ENCODE measurements at regions not wholly inside any gene's neighbourhood (a gene's known extent, or its start where the extent isn't known, plus 50 kb on each side); places are given as distances from the start of the nearest gene placed in this dataset.
"Not testable (repeated sequence)": the region's sequence is repeated elsewhere in the genome, so short reads cannot be mapped to it uniquely, and the experiment has no call there.

DNA sequence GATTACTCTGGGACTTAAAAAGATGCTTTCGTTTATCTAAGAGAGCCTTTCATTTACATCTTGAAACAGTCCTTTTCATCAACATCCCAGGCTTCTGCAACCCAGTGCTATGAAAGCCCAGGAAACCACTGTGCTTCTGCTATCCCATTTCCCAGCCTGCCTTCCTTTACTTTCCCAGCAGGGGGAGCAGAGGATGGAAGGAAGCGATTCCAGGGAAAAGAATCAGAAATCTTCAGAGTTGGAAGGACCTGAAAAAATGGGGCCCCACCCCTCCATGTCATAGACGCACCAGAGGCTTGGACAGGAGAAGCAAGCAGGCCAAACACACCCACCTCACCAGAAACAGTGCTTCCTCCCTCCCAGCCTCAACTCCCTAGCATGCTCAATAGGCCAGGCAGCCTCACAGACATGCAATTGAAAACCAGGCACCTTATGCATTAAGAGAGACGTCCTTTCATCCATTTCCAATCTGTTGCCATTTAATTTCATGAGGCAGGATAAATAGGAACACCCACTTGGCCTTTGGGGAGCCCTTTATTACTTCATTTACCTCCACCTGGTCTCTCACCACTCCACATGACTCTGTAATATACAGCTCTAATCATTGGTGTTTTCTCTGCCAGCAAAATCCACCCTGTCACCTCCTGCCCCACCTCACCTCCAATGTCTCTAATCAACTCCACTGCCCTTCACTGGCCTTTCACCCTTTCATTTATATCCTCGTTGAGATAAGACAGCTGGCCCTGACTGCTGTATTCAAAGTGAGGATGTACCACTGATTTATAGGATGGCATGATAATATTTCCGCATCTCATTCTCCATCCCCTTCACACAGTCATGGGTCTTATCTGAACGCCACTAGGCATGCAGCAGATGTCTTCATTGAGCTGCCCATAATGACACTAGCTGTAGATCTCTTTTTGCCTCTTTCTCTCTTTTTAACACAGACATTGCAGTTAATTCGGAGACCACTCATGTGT lies 583.9 kb downstream of the NTRK3 start:
- no peak for DNase-seq

DNA sequence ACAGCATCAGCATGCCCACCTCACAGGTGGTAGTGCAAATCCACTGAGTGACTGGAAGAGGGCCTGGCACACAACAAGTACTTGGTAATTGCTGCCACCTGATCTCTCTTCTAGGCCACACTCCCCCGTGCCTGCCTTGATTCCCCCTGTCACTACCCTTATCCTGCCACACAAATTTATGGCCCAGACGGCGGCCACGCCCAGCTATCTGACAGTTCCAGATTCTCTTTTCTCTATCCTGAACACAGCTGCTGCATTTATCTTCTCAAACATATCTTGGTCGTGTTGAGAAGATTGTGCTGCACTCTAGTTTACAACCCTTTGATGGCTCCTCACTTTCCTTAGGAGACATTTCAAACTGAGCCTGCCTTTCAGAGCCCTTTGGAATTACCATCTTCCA lies 585.2 kb downstream of the NTRK3 start:
- no peak for DNase-seq

DNA sequence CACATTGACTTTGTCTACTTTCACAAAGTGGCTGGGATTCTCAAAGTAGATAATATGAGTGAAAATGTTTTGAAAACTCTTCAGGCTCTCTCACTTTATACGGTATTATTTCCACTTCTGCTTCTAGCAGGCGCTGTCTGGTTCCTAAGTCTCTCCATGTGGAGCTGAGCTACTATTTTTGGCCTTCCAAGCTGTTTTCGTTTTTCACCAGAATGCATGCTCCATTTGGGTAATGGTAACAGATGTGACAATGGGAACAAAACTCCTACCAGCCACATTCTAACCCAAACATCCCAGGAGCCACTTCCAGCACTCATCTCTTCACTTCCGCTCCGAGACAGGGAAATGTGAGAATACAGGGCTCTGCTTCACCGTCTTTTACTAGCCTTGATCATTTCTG lies 586.7 kb downstream of the NTRK3 start:
- DNase-seq = no peak

DNA sequence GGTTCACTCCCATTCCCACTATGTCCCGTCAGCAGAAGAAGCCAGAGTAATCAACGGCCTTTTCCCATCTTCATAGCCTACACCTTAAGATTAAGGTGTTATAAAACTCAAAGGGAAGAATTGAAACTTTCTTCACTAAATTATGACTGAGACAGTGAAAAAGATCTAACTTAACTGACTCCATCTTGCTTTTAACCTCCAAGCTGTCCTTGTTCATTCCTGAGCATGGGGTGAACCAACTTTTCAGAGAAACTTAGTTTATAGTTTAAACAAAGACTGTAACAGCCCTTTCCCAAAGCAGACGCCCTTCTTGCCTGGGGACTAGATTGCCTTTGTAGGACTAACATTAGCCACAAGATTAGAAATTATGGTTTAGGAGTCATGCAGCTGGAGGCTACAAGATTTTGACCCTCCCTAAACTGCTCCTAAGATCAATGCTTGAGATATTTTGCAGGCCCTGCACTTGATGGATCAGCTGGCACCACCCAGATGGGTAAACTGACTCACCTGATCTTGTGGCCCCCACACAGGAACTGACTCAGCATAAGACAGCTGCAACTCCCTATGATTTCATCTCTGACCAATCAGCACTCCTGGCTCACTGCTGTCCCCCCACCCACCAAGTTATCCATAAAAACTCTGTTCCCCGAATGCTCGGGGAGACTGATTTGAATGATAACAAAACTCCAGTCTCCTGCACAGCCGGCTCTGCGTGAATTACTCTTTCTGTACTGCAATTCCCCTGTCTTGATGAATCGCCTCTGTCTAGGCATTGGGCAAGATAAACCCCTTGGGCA lies 587.6 kb downstream of the NTRK3 start:
- not testable (repeated sequence) for DNase-seq

DNA sequence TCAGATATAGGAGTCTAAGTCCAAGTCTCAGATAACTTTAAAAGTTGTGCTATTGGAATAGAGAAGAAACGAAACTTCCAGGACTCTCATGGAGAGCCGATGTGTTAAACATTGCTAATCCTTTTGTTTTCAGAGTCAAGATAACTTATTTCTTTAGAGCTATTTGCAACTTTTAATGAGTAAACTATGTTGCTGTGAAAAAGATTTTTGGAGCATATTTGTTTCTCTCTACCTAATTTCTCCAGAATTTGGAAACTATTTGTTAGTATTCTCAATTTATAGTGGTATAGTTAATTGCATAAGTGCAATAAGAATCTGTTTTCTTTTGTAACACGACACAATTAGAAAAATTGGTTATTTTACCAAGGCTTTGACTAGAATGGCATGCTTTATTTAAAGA lies 588.9 kb downstream of the NTRK3 start:
- no peak for DNase-seq

DNA sequence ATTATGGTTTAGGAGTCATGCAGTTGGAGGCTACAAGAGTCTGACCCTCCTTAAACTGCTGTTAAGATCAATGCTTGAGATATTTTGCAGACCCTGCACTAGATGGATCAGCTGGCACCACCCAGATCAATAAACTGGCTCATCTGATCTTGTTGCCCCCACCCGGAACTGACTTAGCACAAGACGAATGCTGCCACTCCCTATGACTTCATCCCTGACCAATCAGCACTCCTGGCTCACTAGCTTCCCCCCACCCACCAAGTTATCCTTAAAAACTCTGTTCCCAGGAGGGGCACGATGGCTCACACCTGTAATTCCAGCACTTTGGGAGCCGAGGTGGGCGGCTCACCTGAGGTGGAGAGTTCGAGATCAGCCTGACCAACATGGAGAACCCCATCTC lies 594.0 kb downstream of the NTRK3 start:
- DNase-seq = no peak

DNA sequence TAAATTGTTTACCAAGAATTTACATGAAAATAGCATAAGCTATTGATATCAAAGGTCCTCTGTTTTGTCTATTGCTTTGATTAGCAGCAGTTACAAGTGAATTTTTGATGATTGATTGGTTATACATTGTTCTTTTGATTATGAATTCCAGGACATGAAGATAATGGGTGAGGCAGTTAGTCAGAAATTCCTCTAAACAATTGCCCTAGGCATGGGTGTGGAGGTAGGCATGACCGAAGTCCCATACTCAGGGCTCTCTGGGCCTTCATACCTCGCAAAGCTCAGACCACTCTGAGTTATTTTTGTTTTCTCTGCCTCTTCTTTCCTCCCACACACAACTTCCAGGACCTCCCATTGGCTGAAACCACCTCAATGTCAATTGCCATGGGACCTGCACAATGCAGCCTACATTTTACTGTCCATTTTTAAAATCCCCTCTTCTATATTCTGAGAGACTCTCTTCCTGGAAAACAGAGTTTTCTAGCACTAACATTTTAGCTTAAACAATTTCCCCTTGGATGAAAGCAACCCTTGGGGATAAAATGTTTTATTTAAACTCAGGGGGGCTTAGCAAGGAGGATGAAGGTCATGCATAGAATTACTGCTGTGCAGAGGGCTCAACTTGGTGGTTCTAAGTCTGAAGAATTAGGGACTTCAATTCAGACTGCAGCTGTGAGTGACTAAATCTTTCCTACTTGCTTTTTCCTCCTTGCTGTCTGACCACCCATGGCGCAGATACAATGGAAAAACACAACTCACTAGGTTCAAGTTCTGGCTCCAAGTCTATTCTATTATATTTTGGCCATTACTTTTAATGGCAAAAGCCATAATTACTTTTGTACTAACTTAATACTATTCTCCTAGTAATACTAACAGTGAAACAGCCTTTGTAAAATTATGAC lies 594.8 kb downstream of the NTRK3 start:
- peak; percentile 64 for DNase-seq

DNA sequence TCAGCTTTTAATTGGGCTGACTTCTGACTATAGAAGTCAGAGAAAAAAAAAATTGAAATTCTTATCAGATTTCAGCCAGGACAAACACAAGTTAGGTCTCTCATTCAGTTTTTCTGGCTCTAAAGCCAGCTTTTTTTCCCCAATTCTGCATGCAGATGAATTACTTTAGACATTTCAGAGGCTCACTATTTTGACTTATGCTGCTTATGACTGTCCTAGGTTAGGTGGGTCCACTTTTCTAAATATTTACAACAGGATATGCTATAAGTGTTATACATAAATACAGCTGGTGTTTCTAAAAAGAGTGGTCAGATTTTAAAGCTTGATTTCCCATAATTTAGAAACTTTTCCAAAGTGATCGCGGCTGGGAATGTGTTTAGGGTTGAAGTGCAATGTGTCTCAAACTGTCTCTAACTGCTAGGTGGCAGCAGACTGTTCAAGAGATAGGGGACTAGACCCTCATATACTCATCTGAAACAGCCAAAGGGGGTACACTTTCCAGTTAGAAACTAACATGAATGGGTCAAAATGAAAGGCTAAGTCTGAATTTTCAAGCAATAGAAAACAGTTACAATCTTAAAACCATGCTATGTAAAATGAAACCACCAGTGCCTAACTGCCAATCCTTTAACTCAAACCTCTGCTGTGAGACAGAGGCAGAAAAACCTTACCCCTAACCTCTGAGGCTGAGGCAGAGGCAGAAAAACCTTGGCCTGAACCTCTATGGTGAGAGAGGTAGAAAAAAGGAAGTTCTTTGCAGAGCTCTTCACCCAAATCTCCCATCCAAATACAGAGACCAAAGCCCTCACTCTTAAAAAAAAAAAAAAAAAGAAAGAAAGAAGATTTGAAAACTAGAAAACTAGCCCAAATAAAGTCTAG lies 596.0 kb downstream of the NTRK3 start:
- no peak for DNase-seq

DNA sequence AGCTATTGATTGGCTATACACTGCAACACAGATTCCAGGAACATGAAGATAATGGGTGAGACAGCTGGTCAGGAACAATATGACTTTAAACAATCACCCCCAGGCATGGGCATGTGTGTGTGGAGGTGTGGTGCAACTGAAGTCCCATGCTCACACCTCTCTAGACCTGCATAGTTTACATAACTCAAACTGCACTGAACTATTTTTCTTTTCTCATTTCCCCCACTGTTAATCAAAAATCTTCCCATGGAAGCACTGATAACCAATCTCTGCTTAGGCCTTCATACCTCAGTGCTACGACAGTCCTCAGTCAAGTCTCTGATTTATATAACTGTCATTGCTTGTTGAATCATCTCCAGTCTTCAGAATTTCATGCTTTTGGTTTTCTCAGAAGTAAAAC lies 600.2 kb downstream of the NTRK3 start:
- DNase-seq = no peak

DNA sequence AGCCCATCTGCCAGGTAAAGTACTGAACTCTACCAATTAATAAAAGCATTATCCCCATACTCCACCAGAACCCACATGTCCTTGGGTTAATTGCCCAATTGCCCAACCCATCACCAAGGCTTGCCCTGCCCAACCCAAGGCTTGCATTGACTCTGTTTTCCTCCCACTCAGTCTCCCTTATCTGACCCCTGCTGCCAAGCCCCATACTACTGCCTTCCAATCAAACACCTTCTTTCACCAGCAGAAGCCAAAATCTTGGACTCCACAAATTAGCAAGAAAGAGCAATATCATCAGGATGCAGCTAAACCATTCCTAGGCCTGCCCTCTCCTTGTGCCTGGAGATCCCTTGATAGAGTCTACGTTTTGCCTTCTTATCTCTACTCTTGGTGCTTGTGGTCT lies 602.9 kb downstream of the NTRK3 start:
- DNase-seq = no peak

DNA sequence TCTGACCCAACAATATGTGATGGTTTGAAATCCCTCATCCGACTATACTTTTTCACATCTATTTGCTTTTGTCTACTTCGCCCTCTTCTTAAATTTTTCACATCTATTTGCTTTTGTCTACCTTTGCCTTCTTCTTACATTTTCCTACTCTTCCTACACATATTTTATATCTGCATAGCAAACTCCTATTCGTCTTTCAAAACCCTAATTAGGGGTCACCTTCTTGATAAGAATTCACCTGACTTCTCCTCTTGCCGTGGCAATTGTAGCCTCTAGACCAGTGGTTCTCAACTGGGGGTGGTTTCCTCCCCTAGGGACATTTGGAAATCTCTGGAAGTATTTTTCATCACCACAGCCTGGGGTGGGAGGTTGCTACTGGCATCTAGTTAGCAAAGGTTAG lies 607.4 kb downstream of the NTRK3 start:
- DNase-seq = no peak

DNA sequence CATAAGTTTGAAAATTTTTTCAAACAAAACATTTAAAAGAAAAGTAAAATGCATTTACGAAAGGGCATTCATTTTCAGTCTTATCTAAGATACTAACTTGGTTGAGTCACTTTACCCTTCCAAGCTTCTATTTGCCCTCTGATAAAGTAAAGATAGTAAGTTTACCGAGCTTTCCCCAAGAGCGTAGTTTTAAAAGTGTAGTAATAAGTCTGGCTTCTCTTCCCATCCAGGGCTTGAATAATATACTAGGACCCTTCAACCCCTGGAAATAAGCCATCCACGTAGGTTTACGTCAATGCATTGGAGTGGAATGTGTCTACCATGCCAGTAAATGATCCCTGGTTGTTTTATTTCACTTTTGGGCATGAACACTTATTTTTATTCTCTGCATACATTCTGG lies 608.3 kb downstream of the NTRK3 start:
- DNase-seq = no peak

DNA sequence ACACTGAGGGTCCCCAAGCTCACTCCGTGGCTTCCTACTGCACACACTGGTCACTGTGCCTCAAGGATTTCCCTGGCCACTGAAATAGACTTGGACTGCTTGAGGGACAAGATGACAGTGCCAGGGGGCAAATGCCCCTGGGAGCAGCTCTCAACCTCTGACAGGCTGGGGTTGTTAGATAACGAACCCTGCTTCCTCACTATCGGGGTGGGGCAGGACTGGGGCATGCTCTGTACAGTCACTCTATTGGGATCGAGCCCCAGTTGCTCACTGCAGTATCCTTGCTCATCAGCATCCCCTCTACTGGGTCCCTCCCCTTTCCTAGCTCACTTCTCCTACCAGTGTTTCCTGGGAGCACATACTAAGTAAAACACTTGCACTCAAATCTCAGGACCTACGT lies 610.8 kb downstream of the NTRK3 start:
- DNase-seq = no peak

DNA sequence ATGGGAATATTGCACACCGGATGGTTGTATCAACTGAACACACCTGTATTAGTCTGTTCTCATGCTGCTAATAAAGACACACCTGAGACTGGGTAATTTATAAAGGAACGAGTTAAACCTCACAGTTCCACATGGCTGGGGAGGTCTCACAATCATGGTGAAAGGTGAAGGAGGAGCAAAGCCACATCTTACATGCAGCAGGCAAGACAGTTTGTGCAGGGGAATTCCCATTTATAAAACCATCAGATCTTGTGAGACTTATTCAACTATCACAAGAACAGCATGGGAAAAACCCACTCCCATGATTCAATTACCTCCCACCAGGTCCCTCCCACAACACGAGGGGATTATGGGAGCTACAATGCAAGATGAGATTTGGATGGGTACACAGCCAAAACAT lies 613.5 kb downstream of the NTRK3 start:
- not testable (repeated sequence) for DNase-seq

DNA sequence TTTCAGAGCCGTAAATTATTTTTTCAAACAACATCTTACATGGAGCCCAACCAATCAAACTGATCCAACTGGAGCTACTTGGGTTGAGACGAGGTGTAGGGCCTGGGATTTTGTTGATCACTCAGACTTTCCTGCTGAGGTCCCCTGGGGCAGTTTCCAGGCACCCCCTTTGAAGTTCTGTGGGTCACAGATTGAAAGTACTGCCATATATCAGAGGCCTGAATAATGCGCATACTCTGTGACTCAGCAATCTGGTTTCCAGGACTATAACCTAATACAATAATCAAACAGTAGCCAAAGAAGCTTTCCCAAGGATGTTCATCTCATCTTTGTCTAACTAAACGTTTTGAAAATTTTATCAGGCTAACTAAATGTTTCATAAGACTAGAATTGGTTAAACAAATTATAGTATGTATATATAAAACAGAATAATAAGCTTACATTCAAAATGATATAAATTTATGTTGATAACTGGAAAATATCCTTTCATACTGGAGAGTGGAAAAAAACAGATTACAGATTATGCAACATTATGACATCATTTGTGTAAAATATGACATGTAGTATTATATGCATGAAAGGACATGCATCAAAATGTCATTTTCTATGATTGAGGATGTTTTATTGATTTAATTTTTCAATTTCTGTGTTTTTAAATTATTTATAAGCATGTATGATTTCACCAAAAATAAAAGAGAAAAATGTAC lies 617.1 kb downstream of the NTRK3 start:
- DNase-seq = no peak

DNA sequence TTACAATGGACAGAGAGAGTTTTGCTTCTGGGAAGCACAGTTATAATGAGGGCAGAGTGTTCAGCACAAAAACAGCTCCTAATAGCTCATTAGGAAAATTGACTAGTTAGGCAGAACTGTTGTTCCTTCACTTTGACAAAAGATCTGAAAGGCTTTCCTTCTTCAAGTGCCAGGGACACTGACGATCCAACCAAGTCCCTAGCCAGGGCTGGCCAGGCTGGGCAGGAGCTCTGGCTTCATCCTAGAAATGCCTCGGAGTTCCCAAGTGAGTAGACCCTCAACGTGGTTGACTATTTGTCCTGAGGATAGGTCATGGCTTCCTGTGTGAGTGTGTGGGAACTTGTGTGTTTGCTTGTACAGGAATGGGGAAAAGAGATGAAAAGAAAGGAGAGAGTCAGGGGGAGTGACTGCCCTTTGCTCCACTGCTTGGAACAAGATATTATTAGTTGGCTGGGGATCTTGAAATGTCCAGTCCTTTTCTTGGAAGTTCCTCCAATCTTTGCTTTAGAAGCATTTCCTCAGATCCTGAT lies 617.9 kb downstream of the NTRK3 start:
- no peak for DNase-seq

DNA sequence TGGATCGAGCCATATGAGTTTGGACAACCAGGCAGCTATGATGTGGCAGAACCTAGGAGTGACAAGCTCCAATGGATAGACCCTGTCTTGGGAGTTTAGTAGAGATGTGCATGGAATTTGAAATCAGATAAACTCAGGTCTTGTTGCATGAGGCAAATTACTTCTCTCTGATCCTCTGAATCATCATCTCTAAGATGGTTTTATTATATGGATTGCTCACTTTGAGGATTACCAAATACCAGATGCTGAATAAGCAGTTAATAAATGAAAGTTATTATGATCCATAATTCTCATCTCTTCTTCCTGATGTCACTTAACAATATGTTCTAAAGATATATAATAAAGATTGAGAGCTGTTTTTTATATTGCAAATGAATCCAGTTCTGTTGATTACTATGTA lies 622.2 kb downstream of the NTRK3 start:
- DNase-seq = no peak

DNA sequence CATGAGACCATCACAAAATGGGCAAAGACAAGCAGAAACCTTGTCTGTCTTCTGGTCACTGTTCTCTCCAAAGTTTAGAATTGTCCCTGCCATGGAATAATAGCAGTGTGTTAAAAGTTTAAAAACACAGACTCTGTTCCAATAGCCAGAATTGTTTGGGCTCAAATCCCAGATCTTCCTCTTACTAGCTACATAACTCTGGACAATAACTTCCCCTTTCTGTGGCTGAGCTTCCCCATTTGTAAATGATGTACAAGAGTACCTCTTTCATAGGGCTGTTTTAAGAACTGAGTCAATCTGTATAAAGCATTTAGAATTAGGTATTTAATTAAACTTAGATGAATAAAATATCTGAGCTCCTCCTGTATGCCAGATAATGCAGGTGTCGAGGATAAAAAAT lies 623.0 kb downstream of the NTRK3 start:
- DNase-seq = peak; percentile 58

DNA sequence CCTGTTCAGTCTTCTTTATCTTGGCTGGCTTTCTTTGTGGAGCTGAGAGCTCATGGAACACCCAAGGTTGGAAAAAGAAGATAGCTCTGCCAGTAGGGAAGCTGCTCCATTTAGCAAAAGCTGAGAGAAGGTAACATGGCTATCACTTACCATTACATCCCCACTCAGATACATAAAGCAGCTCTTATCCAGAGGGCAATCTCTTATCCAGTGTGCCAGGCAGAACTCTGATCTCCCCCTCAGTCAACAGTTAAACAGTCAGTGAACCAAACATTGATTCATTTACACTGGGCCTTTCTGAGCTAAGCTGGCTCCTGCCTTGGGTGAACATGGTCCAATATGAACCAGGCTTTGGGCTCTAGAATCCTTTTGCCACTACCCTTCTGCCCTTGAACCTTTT lies 624.2 kb downstream of the NTRK3 start:
- no peak for DNase-seq

DNA sequence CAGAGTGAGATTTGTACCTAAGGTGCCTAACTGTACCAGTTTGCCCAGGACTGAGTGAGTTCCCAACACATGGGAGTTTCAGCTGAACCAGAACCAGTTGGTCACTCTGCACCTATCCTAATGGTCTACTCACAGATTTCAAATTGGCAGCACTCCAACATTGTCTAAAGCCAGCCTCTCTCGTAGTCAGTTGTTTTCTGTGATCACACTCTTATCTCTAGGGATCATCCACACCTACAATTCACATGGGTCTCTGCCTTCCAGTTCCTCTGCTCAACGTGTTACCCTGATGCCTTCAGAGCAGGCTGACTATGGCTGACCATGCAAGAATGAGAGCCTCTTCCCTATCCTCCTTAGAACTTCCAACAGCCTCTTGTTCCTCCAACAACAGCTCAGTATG lies 624.8 kb downstream of the NTRK3 start:
- no peak for DNase-seq

DNA sequence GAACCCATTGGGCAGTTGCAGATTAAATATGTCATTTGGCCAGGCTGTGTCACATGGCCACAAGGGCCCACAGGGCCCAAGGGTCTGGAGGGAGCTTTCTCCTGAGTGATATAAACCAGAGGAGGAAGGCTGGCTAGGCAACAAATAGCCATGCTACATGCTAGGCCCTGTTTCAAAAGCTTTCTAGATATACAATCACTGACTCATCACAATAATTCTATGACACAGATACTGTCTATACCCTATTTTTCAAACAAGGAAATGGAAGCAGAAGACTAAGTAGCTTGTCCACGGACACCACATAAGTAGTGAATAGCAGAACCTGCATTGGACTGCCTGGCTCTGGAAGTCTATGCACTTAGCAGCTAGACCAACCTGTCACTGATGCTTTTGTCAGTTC lies 625.4 kb downstream of the NTRK3 start:
- DNase-seq = no peak
